IPS-NIHi7 (cell line): ENCODE measurements at regions not wholly inside any gene's neighbourhood (a gene's known extent, or its start where the extent isn't known, plus 50 kb on each side); places are given as distances from the start of the nearest gene placed in this dataset.
"Not testable (repeated sequence)": the region's sequence is repeated elsewhere in the genome, so short reads cannot be mapped to it uniquely, and the experiment has no call there.

Experiments used
- DNase-seq: peaks from one replicate; pipeline ENCODE4 v3.0.0; 2012; ENCODE audit warnings: mixed read lengths; ENCODE audit errors: extremely low spot score

- DNase-seq, result not testable (repeated sequence)
Measured at GRCh38 chr1:221965891-221966290, 224.0 kb upstream of the DUSP10 start.

GRCh38 chr1:221965252-221965651 is 223.4 kb upstream of the DUSP10 start:
- no peak for DNase-seq

- no peak for DNase-seq
Measured at GRCh38 chr1:221963742-221964141, 221.9 kb upstream of the DUSP10 start.

GRCh38 chr1:221962385-221962784 is 220.5 kb upstream of the DUSP10 start:
- DNase-seq, result no peak

- DNase-seq, result no peak
Measured at GRCh38 chr1:221961532-221962292, 219.8 kb upstream of the DUSP10 start.

GRCh38 chr1:221958161-221958562 is 216.3 kb upstream of the DUSP10 start:
- DNase-seq, result not testable (repeated sequence)

GRCh38 chr1:221957350-221957749 is 215.5 kb upstream of the DUSP10 start:
- not testable (repeated sequence) for DNase-seq

GRCh38 chr1:221949996-221950395 is 208.1 kb upstream of the DUSP10 start:
- DNase-seq, result no peak

- no peak for DNase-seq
Measured at GRCh38 chr1:221948459-221948858, 206.6 kb upstream of the DUSP10 start.

GRCh38 chr1:221947731-221948130 is 205.8 kb upstream of the DUSP10 start:
- DNase-seq, result no peak

GRCh38 chr1:221946768-221947167 is 204.9 kb upstream of the DUSP10 start:
- no peak for DNase-seq

- DNase-seq, result no peak
Measured at GRCh38 chr1:221945669-221946068, 203.8 kb upstream of the DUSP10 start.

GRCh38 chr1:221944247-221944870 is 202.5 kb upstream of the DUSP10 start:
- DNase-seq, result no peak

- DNase-seq, result no peak
Measured at GRCh38 chr1:221940631-221941030, 198.7 kb upstream of the DUSP10 start.

GRCh38 chr1:221939607-221940006 is 197.7 kb upstream of the DUSP10 start:
- DNase-seq, result no peak

GRCh38 chr1:221937155-221937953 is 195.5 kb upstream of the DUSP10 start:
- DNase-seq, result no peak

GRCh38 chr1:221933814-221934213 is 191.9 kb upstream of the DUSP10 start:
- DNase-seq, result no peak

GRCh38 chr1:221926441-221926840 is 184.6 kb upstream of the DUSP10 start:
- no peak for DNase-seq

GRCh38 chr1:221925947-221926346 is 184.1 kb upstream of the DUSP10 start:
- no peak for DNase-seq

GRCh38 chr1:221923929-221924598 is 182.2 kb upstream of the DUSP10 start:
- no peak for DNase-seq

GRCh38 chr1:221921936-221922335 is 180.0 kb upstream of the DUSP10 start:
- no peak for DNase-seq

- no peak for DNase-seq
Measured at GRCh38 chr1:221919743-221920142, 177.9 kb upstream of the DUSP10 start.
